Liver (tissue), 7 donors: ENCODE measurements at regions not wholly inside any gene's neighbourhood (a gene's known extent, or its start where the extent isn't known, plus 50 kb on each side); places are given as distances from the start of the nearest gene placed in this dataset.

ENCODE experiments used
- DNase-seq: peaks from one replicate; pipeline ENCODE4 v3.0.0-alpha.2; 2017; ENCODE audit warnings: low spot score
- H3K27ac ChIP-seq, 2 donors: one replicate each; pipeline ENCODE4 v1.7.0; 2013; ENCODE audit warnings: inconsistent platforms in 2 of 2, low read length in 2 of 2, control low read depth in 1 of 2, low read depth in 1 of 2, mild to moderate bottlenecking in 1 of 2
- H3K27me3 ChIP-seq, 4 donors: one replicate each; pipeline versions ENCODE4 v1.6.1 to v1.7.0; 2013; ENCODE audit warnings: low read length in 3 of 4, inconsistent platforms in 1 of 4, mild to moderate bottlenecking in 1 of 4, moderate library complexity in 1 of 4; ENCODE audit not compliant: control insufficient read depth in 4 of 4, insufficient read depth in 4 of 4
- H3K36me3 ChIP-seq, 4 donors: one replicate each; pipeline versions ENCODE4 v1.6.1 to v1.7.0; 2013; ENCODE audit warnings: low read length in 3 of 4, mild to moderate bottlenecking in 3 of 4, low read depth in 1 of 4, moderate library complexity in 1 of 4; ENCODE audit not compliant: control insufficient read depth in 4 of 4, insufficient read depth in 3 of 4
- H3K4me1 ChIP-seq, 4 donors: one replicate each; pipeline versions ENCODE4 v1.6.1 to v1.7.0; 2013; ENCODE audit warnings: low read length in 3 of 4, mild to moderate bottlenecking in 3 of 4, moderate library complexity in 1 of 4; ENCODE audit not compliant: control insufficient read depth in 4 of 4, insufficient read depth in 4 of 4
- H3K4me3 ChIP-seq, 3 donors: one replicate each; pipeline versions ENCODE4 v1.6.1 to v1.7.0; 2013; ENCODE audit warnings: low read length in 3 of 3, control low read depth in 1 of 3, low read depth in 1 of 3, mild to moderate bottlenecking in 1 of 3
- H3K9ac ChIP-seq, 2 donors: one replicate each; pipeline ENCODE4 v1.7.0; 2013; ENCODE audit warnings: low read length in 2 of 2, mild to moderate bottlenecking in 2 of 2, moderate library complexity in 2 of 2, control low read depth in 1 of 2, low read depth in 1 of 2
- H3K9me3 ChIP-seq, 4 donors: one replicate each; pipeline versions ENCODE4 v1.6.1 to v1.7.0; 2013; ENCODE audit warnings: low read length in 3 of 4; ENCODE audit not compliant: control insufficient read depth in 4 of 4
- FOXA1 ChIP-seq: IDR thresholded peaks from 2 replicates; pipeline ENCODE4 v1.6.1; 2016; ENCODE audit warnings: antibody characterized with exemption
- FOXA2 ChIP-seq: IDR thresholded peaks from 2 replicates; pipeline ENCODE4 v1.6.1; 2016; ENCODE audit warnings: antibody characterized with exemption
- NR2F2 ChIP-seq: IDR thresholded peaks from 2 replicates; pipeline ENCODE4 v1.6.1; 2016; ENCODE audit warnings: antibody characterized with exemption
- RAD21 ChIP-seq, 2 donors: IDR thresholded peaks; 2 replicates each; pipeline ENCODE4 v1.6.1; 2016; ENCODE audit warnings: antibody characterized with exemption in 2 of 2, mild to moderate bottlenecking in 2 of 2
- SP1 ChIP-seq: IDR thresholded peaks from 2 replicates; pipeline ENCODE4 v1.6.1; 2018; ENCODE audit warnings: antibody characterized with exemption, mild to moderate bottlenecking
- TAF1 ChIP-seq: conservative IDR thresholded peaks from 2 replicates; pipeline ENCODE4 v1.6.1; 2016; ENCODE audit warnings: antibody characterized with exemption, mild to moderate bottlenecking
- WGBS: extraction: QIAGEN DNeasy Blood & Tissue Kit; methylation state at CpG from one replicate; pipeline ENCODE4 v1.1.7; 2013; 5-methylcytosine and 5-hydroxymethylcytosine counted together
- TF ChIP-seq, protein P1 (sequence below): IDR thresholded peaks from 2 replicates; pipeline ENCODE4 v1.6.1; 2016; ENCODE audit warnings: antibody characterized with exemption, mild to moderate bottlenecking
- donor health status: healthy.
- donor health status: healthy.
- donor health status: healthy.
- donor health status: healthy.

DNA sequence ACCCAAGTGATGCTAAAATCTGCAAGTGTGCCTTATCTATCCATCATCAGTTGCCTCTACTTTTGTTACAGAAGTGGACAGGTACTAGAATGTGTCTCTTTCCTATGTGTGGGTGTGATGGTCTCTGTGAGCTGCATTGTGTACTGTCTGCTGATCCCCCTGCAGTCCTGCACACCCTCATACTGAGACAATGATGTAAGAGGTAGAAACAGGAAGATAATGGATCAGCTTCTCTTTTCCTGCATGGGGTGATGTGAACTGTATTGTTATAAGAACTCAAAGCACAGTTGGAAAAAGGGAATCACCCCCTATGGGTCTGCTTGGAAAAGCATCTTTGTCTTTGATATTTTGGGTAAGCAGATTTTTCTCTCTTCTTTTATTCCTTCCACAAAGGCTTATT lies 537.6 kb upstream of the CDH2 start:
- no peak for TF ChIP-seq NR2F2
- TF ChIP-seq SP1 = no peak
- no peaks in the 10 kb centered on the region for H3K4me1 ChIP-seq
- H3K4me3 ChIP-seq = no peak overlapping the region
- H3K27ac ChIP-seq = no peak overlapping the region
- no peak for DNase-seq
- H3K9me3 ChIP-seq = no peaks in the 10 kb centered on the region
- H3K36me3 ChIP-seq = no peaks in the 10 kb centered on the region
- H3K27me3 ChIP-seq = no peaks in the 10 kb centered on the region
- no peak overlapping the region for H3K9ac ChIP-seq

DNA sequence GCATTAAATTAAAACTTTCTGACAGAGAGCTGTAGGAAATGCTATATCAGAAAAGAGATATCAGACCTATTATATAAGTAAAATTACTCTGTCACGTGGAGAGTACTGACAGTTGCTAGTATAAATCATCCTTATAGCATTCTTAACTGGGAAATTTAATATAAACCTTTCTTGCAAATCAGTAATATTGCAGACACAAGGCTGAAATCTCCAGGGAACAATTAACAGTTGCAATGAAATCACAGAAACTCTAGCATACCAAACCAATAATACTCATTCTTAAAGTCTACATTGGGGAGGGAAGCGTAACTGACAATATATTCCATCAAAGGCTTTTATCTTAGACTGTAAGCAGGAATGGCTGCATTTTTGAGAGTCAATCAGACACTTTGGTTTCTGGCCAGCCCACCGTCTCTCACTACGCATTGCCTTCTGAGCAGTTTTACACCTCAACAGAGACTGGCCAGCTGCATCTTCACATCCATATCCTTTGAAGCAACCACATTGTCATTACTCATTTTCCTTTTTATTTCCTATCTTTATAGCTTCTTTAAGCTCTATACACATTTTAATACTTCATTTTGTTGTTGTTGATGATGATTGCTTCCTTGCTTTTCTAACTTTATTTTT lies 536.0 kb upstream of the CDH2 start:
- Histone ChIP-seq H3K9ac (no peak overlapping the region), H3K9me3 (no peaks in the 10 kb centered on the region), H3K36me3 (no peaks in the 10 kb centered on the region), H3K4me1 (no peaks in the 10 kb centered on the region), H3K27ac (no peak overlapping the region), H3K4me3 (no peak overlapping the region), H3K27me3 (no peaks in the 10 kb centered on the region)
- no peak for TF ChIP-seq FOXA2
- TF ChIP-seq NR2F2 = no peak
- no peak for TF ChIP-seq TAF1
- no peak for TF ChIP-seq RAD21 (IDR thresholded peaks at IDR 0.05)
- no peak for TF ChIP-seq FOXA1
- 77% methylated on average over 4 of the region's 4 CpGs for WGBS
- DNase-seq = no peak

DNA sequence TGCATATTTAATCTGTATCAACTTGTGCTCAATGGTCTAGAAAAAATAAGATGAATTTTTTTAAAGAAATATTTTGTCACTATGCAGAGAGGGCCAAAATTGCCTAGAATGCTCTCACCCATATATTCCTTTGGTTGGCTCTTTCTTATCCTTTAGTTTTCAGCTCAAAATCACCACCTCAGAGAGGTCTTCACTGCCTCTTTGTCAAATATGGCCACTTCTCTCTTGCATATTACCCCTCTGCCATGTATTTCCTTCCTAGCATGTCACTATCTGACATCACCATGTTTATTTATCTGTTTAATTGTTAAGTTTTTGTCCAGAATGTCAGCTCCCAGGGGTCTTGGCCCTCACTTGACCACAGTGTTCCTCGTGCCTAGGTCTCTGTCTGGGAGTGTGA lies 535.2 kb upstream of the CDH2 start:
- TF ChIP-seq, protein P1, sequence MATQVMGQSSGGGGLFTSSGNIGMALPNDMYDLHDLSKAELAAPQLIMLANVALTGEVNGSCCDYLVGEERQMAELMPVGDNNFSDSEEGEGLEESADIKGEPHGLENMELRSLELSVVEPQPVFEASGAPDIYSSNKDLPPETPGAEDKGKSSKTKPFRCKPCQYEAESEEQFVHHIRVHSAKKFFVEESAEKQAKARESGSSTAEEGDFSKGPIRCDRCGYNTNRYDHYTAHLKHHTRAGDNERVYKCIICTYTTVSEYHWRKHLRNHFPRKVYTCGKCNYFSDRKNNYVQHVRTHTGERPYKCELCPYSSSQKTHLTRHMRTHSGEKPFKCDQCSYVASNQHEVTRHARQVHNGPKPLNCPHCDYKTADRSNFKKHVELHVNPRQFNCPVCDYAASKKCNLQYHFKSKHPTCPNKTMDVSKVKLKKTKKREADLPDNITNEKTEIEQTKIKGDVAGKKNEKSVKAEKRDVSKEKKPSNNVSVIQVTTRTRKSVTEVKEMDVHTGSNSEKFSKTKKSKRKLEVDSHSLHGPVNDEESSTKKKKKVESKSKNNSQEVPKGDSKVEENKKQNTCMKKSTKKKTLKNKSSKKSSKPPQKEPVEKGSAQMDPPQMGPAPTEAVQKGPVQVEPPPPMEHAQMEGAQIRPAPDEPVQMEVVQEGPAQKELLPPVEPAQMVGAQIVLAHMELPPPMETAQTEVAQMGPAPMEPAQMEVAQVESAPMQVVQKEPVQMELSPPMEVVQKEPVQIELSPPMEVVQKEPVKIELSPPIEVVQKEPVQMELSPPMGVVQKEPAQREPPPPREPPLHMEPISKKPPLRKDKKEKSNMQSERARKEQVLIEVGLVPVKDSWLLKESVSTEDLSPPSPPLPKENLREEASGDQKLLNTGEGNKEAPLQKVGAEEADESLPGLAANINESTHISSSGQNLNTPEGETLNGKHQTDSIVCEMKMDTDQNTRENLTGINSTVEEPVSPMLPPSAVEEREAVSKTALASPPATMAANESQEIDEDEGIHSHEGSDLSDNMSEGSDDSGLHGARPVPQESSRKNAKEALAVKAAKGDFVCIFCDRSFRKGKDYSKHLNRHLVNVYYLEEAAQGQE = no peak

DNA sequence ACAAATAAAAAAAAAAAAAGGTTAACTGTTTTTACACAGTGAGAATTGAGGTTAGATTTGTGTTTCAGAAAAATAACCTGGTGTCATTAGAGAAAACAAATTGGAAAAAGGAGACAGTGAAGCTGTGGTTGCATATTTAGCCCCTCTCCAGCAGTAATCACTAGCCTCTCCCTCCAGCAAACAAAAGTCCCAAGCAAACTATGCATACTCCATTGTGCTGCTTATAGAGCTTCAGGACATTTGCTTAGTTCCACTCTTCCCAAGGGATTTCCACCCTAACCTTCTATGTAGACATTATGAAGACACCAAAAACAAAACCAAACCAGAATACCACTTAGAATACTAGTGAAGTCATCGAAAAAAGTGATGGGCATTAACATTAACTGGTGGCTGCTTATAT lies 534.2 kb upstream of the CDH2 start:
- Histone ChIP-seq H3K9me3 (no peaks in the 10 kb centered on the region), H3K27ac (no peak overlapping the region), H3K27me3 (no peaks in the 10 kb centered on the region), H3K36me3 (no peaks in the 10 kb centered on the region), H3K9ac (no peak overlapping the region), H3K4me1 (no peaks in the 10 kb centered on the region), H3K4me3 (no peak overlapping the region)
- DNase-seq = no peak
- 62% methylated on average over 1 of the region's 1 CpG for WGBS
- TF ChIP-seq NR2F2 (no peak), TAF1 (no peak)

More for the DNA sequence above, 535.2 kb upstream of the CDH2 start:
- 59% methylated on average over 1 of the region's 1 CpG for WGBS
- H3K9me3 ChIP-seq = no peaks in the 10 kb centered on the region
- H3K9ac ChIP-seq = no peak overlapping the region
- H3K36me3 ChIP-seq = no peaks in the 10 kb centered on the region
- DNase-seq = no peak
- no peak overlapping the region for H3K27ac ChIP-seq
- H3K4me1 ChIP-seq = no peaks in the 10 kb centered on the region
- H3K4me3 ChIP-seq = no peak overlapping the region
- H3K27me3 ChIP-seq = no peaks in the 10 kb centered on the region
